CD4-positive, alpha-beta T cell (primary cell): ENCODE measurements at regions not wholly inside any gene's neighbourhood (a gene's known extent, or its start where the extent isn't known, plus 50 kb on each side); places are given as distances from the start of the nearest gene placed in this dataset.
A peak's percentile ranks its signal among the peaks of the same experiment; 100 is the strongest.

Source experiments
- ATAC-seq: fragments of 200-7000 bp; cut with Tn5 transposase; one replicate; pipeline ENCODE4 v1.10.0; 2022; ENCODE audit warnings: mild to moderate bottlenecking; ENCODE audit not compliant: poor library complexity
- CTCF ChIA-PET: fragments of 350-600 bp; sonication (Branson Sonifier 250); formaldehyde crosslinking; loops from one replicate; lab custom pipeline; 2021; ENCODE audit warnings: antibody characterized with exemption, inconsistent platforms; lab: Charles Lee
- POLR2A ChIA-PET: fragments of 350-600 bp; sonication (Branson Sonifier 250); formaldehyde crosslinking; loops from one replicate; lab custom pipeline; 2021; ENCODE audit warnings: antibody characterized with exemption, inconsistent platforms; lab: Charles Lee
- DNase-seq, 14 experiments: peaks; one replicate each; pipeline ENCODE4 v3.0.0-alpha.2; 2013 to 2020; ENCODE audit warnings: mixed read lengths in 2 of 14
- H3K27ac ChIP-seq, 2 donors: one replicate each; pipeline versions ENCODE4 v1.5.1 to v1.7.0; 2013; ENCODE audit warnings: low read length in 2 of 2, low read depth in 1 of 2, mild to moderate bottlenecking in 1 of 2
- H3K27me3 ChIP-seq, 2 experiments: 1 replicate in 1 of 2; 2 replicates in 1 of 2; pipeline versions ENCODE4 v1.6.1 to v1.7.0; 2013; ENCODE audit warnings: low read length in 2 of 2, control low read depth in 1 of 2, mild to moderate bottlenecking in 1 of 2, moderate library complexity in 1 of 2; ENCODE audit not compliant: insufficient read depth in 2 of 2, control insufficient read depth in 1 of 2
- H3K36me3 ChIP-seq: one replicate; pipeline ENCODE4 v1.6.1; 2013; ENCODE audit warnings: low read length, control low read depth; ENCODE audit not compliant: insufficient read depth
- H3K4me1 ChIP-seq: one replicate; pipeline ENCODE4 v1.6.1; 2013; ENCODE audit warnings: low read length, control low read depth; ENCODE audit not compliant: insufficient read depth
- H3K4me3 ChIP-seq: one replicate; pipeline ENCODE4 v1.5.1; 2013; ENCODE audit warnings: mild to moderate bottlenecking, low read length, moderate library complexity
- H3K9me3 ChIP-seq, 2 experiments: 1 replicate in 1 of 2; 2 replicates in 1 of 2; pipeline versions ENCODE4 v1.6.1 to v1.7.0; 2013; ENCODE audit warnings: low read length in 2 of 2, mild to moderate bottlenecking in 2 of 2, control low read depth in 1 of 2, moderate library complexity in 1 of 2; ENCODE audit not compliant: control insufficient read depth in 1 of 2, insufficient read depth in 1 of 2
- H3K27ac Mint-ChIP-seq: one replicate; pipeline ENCODE4 v1.8.0; 2020; ENCODE audit warnings: mixed read lengths
- H3K27me3 Mint-ChIP-seq: one replicate; pipeline ENCODE4 v1.8.0; 2021; ENCODE audit warnings: mixed read lengths
- H3K36me3 Mint-ChIP-seq: one replicate; pipeline ENCODE4 v1.8.0; 2021; ENCODE audit warnings: low read depth, mixed read lengths
- H3K4me1 Mint-ChIP-seq: one replicate; pipeline ENCODE4 v1.8.0; 2021; ENCODE audit warnings: low read depth, mixed read lengths
- H3K4me3 Mint-ChIP-seq: one replicate; pipeline ENCODE4 v1.8.0; 2020; ENCODE audit warnings: mild to moderate bottlenecking, mixed read lengths
- H3K9me3 Mint-ChIP-seq: one replicate; pipeline ENCODE4 v1.8.0; 2020; ENCODE audit warnings: mixed read lengths
- CTCF ChIP-seq: fragments of 200-600 bp; IDR thresholded peaks from one replicate; pipeline ENCODE4 v1.8.0; 2022; ENCODE audit warnings: antibody characterized with exemption, mild to moderate bottlenecking
- intact Hi-C, 2 experiments: fragments of 100-400 bp; cut with DNase I in 1 of 2; cut with micrococcal nuclease in 1 of 2; formaldehyde crosslinking; loops; one replicate each; pipeline versions ENCODE4 v1.15.1 to v1.9.0; 2023 to 2025; cut with DNase I, micrococcal nuclease

- ChIA-PET POLR2A (no interaction called here), CTCF (no interaction called here)
- H3K4me3 Mint-ChIP-seq, result no peak overlapping the region
These were observed 597.5 kb upstream of the HTR2C start for GRCh38 chrX:113986427-113986826.

GRCh38 chrX:113982766-113983165 lies 601.1 kb upstream of the HTR2C start:
- no peaks in the 10 kb centered on the region for H3K9me3 Mint-ChIP-seq
- TF ChIP-seq CTCF, result no peak
- H3K27me3 ChIP-seq, result no peaks in the 10 kb centered on the region
- H3K4me3 ChIP-seq, result no peak overlapping the region
- no peak overlapping the region for H3K27ac Mint-ChIP-seq
- no peaks in the 10 kb centered on the region for H3K36me3 Mint-ChIP-seq
- no peaks in the 10 kb centered on the region for H3K4me1 ChIP-seq
- DNase-seq, result no peak
- no peak overlapping the region for H3K27ac ChIP-seq
- no peak overlapping the region for H3K4me3 Mint-ChIP-seq
- no peaks in the 10 kb centered on the region for H3K4me1 Mint-ChIP-seq
- intact Hi-C loops, result no loop called here
- no peaks in the 10 kb centered on the region for H3K27me3 Mint-ChIP-seq
- H3K9me3 ChIP-seq, result no peaks in the 10 kb centered on the region
- ATAC-seq, result no peak
- ChIA-PET CTCF (no interaction called here), POLR2A (no interaction called here)
- H3K36me3 ChIP-seq, result no peaks in the 10 kb centered on the region

More at GRCh38 chrX:113986427-113986826, 597.5 kb upstream of the HTR2C start:
- TF ChIP-seq CTCF, result no peak
- Mint-ChIP-seq H3K27me3 (no peaks in the 10 kb centered on the region), H3K4me1 (no peaks in the 10 kb centered on the region), H3K27ac (no peak overlapping the region), H3K9me3 (no peaks in the 10 kb centered on the region), H3K36me3 (no peaks in the 10 kb centered on the region)
- H3K9me3 ChIP-seq, result no peaks in the 10 kb centered on the region
- no peak overlapping the region for H3K4me3 ChIP-seq
- ATAC-seq (no peak), DNase-seq (no peak)
- no peaks in the 10 kb centered on the region for H3K4me1 ChIP-seq
- H3K36me3 ChIP-seq, result no peaks in the 10 kb centered on the region
- H3K27me3 ChIP-seq, result no peaks in the 10 kb centered on the region
- no peak overlapping the region for H3K27ac ChIP-seq
- intact Hi-C loops, result no loop called here

- peak in 2 of 14 experiments; percentile 0 to 1 for DNase-seq
- intact Hi-C loops, result no loop called here
- no peak overlapping the region for H3K4me3 Mint-ChIP-seq
- ChIA-PET CTCF (no interaction called here), POLR2A (no interaction called here)
- no peaks in the 10 kb centered on the region for H3K4me1 Mint-ChIP-seq
- no peak for TF ChIP-seq CTCF
- no peaks in the 10 kb centered on the region for H3K27me3 ChIP-seq
- ATAC-seq, result no peak
- no peak overlapping the region for H3K4me3 ChIP-seq
- H3K27me3 Mint-ChIP-seq, result no peaks in the 10 kb centered on the region
- no peak overlapping the region for H3K27ac Mint-ChIP-seq
- H3K9me3 Mint-ChIP-seq, result no peaks in the 10 kb centered on the region
- no peaks in the 10 kb centered on the region for H3K36me3 Mint-ChIP-seq
- H3K9me3 ChIP-seq, result no peaks in the 10 kb centered on the region
- no peak overlapping the region for H3K27ac ChIP-seq
- H3K4me1 ChIP-seq, result no peaks in the 10 kb centered on the region
- no peaks in the 10 kb centered on the region for H3K36me3 ChIP-seq
These were observed 602.9 kb upstream of the HTR2C start for GRCh38 chrX:113980953-113981352.
